GM12873 (cell line): ENCODE measurements at regions not wholly inside any gene's neighbourhood (a gene's known extent, or its start where the extent isn't known, plus 50 kb on each side); places are given as distances from the start of the nearest gene placed in this dataset.

Source experiments
- TF ChIP-seq, protein P1 (sequence below): IDR thresholded peaks from 2 replicates; pipeline ENCODE4 v1.5.1; 2012; ENCODE audit warnings: low read depth, mild to moderate bottlenecking, moderate library complexity, low read length, control low read depth; ENCODE audit not compliant: insufficient read depth; ENCODE audit errors: missing control alignments

- TF ChIP-seq, protein P1, sequence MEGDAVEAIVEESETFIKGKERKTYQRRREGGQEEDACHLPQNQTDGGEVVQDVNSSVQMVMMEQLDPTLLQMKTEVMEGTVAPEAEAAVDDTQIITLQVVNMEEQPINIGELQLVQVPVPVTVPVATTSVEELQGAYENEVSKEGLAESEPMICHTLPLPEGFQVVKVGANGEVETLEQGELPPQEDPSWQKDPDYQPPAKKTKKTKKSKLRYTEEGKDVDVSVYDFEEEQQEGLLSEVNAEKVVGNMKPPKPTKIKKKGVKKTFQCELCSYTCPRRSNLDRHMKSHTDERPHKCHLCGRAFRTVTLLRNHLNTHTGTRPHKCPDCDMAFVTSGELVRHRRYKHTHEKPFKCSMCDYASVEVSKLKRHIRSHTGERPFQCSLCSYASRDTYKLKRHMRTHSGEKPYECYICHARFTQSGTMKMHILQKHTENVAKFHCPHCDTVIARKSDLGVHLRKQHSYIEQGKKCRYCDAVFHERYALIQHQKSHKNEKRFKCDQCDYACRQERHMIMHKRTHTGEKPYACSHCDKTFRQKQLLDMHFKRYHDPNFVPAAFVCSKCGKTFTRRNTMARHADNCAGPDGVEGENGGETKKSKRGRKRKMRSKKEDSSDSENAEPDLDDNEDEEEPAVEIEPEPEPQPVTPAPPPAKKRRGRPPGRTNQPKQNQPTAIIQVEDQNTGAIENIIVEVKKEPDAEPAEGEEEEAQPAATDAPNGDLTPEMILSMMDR, result no peak
These were observed 202.1 kb upstream of the NPVF start for GRCh38 chr7:25430200-25430931.

DNA sequence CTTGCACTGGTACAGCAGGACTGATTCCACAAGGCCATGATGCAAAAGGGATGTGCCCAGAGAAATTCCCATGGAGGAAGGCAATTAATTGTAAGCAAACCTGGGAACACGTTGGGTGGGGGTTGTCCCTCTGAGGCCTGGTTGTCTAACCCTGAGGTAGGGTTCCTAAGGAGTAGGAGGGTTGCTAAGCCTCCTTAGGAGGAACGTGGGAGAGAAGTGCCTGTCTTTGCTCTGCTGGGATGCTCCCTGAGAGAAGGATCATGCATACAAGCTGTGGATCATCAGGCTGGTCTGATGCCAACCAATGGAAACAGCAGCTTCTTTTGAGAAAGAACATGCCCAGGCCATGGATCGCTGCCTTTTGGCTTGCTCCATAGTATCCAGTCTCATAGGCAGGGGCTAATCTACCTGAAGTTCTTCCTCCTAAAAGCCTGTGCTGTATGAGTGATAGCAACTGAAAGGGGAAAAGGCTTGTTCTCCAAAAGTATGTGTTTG, 203.7 kb upstream of the NPVF start:
- TF ChIP-seq, protein P1, result no peak

- TF ChIP-seq, protein P1, result no peak
These were observed 204.5 kb upstream of the NPVF start for GRCh38 chr7:25432807-25433206.

GRCh38 chr7:25436413-25436812, 208.1 kb upstream of the NPVF start:
- TF ChIP-seq, protein P1, result no peak

DNA sequence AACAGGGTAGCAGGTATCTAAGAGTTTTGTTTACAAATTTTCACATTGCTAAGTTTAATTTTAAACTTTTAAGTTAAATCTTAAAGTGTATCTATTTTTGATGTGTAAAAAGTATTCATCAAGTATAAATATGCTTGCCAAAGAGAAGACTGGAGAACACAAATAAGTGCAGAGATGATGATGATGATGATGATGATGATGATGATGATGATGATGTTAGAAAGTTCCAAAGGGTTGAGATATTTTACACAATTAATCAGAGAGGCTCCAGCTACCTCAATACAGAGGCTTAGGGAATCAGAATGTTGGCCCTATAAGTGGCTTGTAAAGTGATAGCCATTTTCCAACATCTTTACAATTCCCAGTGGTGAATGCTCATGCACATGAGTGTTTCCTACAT, 209.0 kb upstream of the NPVF start:
- TF ChIP-seq, protein P1, result no peak

DNA sequence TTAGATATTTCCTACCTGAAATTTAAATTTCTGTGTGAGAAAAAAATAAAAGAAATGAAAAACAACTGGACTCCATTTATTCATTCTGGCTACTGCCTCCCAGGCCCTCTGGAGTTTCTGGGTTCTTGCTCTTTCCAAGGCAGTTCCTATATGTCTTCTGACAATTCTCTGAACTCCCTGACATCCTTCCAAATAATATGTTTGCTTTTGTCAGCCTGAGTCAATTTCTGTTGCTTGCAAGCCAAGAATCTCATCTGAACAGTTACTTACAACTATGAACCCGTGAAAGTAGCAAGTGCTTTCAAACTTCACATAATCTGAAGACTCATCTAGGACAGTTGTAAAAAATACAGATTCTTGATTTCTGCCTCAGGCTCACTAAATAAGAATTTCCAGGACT, 216.7 kb upstream of the NPVF start:
- TF ChIP-seq, protein P1, result no peak

GRCh38 chr7:25448301-25448700, 220.0 kb upstream of the NPVF start:
- TF ChIP-seq, protein P1, result no peak
